Hematopoietic multipotent progenitor cell treated with erythropoietin and hydrocortisone succinate and interleukin-3 and kit ligand, for 17 days (in vitro differentiated cells): ENCODE measurements at regions not wholly inside any gene's neighbourhood (a gene's known extent, or its start where the extent isn't known, plus 50 kb on each side); places are given as distances from the start of the nearest gene placed in this dataset.
"Not testable (repeated sequence)": the region's sequence is repeated elsewhere in the genome, so short reads cannot be mapped to it uniquely, and the experiment has no call there.

Source experiments
- DNase-seq: peaks from one replicate; pipeline ENCODE4 v3.0.0-alpha.2; 2015; ENCODE audit warnings: low spot score

- DNase-seq: no peak
These were observed 94.9 kb upstream of the MTHFD1L start for GRCh38 chr6:150770637-150771036.

DNA sequence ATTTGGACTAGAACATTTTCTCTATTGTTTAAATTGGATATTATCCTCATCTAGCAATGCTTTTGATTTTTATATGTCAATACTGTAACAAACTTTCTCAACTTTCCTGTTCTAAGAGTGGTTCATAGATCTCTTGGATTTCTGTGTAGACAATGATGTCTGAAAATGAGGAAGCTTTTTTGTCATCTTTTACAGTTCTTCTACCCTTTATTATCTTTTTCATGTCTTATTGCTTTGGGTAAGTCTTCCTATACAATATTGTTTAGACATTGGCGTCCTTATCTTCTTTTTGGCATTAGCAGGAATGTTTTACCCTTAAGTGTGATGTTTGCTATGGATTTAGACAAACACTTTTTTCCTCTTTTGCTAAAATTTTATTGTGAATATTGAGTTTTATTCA is 91.5 kb upstream of the MTHFD1L start:
- no peak for DNase-seq

DNA sequence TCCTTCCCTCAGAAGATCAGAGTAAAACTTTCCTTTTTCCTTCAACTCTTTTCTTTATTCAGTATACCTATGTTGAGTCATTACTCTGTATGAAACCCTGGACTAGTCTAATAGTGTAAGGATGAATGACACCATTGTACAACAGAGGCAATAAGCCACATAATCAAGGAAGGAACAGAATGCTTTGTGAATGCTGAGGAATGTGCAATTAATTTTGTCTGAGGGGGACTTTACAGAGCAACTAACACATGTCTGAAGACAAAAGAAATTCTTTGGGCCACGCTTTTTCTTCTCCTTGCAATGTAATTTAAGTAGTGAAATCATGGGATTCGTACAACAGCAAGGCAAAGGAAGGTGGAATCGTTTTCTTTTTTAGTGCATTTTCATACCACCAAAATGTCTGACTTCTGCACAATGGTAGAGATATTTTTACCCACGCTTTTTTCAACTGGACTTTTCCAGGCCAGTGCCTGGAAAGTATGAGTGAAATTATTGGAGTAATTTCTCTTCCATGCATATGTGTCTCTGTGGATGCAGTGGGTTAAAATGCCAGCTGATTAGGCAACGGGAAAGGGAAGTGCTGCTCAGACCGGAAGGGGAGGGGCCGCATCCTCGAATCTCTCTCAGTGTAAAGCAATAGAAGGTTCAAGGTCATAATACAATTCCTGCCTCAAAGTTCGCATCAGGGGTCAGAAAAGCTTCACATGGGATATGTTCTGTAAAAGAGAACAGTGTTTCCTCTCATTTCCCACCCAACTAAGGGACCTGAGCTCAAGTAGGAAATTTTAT is 89.9 kb upstream of the MTHFD1L start:
- DNase-seq: no peak

DNA sequence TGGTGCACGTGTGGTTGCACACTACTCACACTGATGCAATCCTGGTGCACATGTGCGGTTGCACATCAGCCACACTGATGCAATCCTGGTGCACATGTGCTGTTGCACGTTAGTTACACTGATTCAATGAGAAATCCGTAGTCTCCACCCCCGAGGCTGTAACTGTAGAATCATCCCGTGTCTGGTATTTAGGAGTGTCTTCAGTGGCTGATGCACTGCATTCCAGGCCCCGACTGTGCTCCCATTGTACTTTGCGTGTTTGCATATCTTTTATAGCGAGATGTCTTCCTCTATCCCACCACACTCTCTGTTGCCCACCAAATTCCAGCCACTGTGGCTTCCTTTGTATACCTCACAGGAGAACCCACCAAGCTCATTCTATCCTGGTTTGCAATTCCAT is 87.8 kb upstream of the MTHFD1L start:
- DNase-seq: no peak

DNA sequence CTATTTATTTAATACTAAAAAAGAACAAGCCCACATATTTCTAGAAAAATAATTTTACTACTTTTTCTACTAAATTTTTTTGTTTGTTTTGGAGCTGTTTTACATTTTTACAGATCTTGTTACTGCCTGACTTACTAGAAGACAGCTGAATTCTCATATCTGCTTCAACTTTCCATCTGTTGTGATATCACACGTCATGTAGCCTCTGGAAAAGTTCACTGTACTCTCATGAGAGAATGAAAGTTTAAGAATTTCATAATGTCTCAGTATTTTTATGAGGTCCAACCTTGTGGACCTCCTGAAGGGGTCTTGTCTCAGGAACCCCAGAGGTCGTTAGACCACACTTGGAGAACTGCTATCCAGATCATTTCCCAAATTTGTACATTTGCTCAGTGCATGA is 81.7 kb upstream of the MTHFD1L start:
- DNase-seq: no peak

DNA sequence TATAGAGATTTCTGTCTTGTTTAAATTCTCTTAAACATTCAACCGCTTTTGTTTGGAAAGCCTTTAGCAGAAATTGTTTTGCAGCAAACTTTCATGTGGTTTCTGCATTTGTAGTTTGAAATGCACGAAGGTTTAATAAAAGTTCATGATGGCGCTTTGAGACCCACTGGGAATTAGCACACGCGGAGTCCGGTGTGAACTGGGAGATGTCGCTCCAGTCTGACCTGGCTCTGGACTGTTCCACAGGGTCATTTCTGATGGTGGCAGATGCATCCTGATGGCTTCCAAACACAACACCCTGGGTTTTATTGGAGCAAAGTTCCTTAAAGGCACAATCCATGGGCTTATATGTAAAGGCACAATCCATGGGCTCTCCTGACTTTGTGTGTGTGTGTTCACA is 78.1 kb upstream of the MTHFD1L start:
- DNase-seq: no peak

GRCh38 chr6:150788089-150788488 is 77.4 kb upstream of the MTHFD1L start:
- DNase-seq: no peak

- DNase-seq: not testable (repeated sequence)
These were observed 75.6 kb upstream of the MTHFD1L start for GRCh38 chr6:150789906-150790305.

DNA sequence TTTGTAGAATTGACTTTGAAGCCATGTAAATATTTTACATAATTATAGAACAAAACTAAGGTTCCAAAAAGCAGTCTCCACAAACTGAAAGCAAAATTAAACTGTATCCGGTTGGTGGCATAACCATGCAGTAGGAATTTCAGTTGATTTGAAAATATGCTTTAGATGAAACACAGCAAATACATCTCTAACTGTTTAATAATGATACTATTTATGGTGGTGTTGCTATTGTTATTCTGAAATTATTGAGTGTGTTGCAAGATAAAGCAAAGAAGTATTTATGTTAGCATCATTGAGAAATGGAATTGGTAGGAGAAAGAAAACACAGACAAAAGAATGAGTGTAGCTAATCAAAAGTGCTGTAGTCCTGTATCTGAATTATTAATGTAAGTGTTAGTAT is 73.8 kb upstream of the MTHFD1L start:
- no peak for DNase-seq

- DNase-seq: no peak
These were observed 67.6 kb upstream of the MTHFD1L start for GRCh38 chr6:150797949-150798348.

DNA sequence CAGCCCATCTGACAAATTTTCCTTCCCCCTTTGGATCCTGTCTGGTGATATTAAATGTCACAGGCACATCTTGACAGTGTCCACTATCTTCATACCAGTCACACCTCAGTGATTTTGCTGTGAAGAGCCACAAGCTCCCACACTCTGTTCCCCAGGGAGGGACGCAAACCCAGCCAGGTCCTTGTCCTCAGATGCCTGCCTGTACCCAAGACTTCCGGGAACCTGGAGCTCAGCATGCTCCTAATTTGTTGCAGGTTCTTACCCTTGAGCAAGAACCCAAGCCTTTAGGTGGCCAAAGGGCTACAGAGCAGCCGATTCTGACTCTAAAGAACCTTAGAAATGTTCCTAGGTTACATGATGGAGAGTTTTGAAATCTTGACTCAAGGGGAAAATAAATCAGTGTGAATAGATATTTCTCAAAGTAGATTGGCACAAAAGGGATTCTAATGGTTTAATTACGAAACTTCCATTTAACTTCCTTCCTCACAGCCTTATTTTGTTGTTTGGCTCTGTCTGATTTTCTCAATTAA is 66.2 kb upstream of the MTHFD1L start:
- DNase-seq: no peak

- no peak for DNase-seq
These were observed 64.7 kb upstream of the MTHFD1L start for GRCh38 chr6:150800674-150801314.

DNA sequence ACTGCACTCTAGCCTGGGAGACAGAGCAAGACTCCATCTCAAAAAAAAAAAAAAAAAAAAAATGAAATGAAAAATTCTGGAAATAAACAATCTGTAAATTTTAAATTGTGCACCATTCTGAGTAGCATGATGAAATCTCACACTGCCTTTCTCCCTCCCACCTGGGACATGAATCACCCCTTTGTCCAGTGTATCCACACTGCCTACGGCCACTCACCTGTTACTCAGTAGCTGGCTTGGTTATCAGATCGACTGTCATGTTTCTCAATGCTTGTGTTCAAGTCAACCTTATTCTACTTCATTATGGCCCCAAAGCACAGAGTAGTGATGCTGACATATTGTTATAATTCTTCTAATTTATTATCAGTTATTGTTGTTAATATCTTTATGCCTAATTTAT is 58.7 kb upstream of the MTHFD1L start:
- DNase-seq: no peak

DNA sequence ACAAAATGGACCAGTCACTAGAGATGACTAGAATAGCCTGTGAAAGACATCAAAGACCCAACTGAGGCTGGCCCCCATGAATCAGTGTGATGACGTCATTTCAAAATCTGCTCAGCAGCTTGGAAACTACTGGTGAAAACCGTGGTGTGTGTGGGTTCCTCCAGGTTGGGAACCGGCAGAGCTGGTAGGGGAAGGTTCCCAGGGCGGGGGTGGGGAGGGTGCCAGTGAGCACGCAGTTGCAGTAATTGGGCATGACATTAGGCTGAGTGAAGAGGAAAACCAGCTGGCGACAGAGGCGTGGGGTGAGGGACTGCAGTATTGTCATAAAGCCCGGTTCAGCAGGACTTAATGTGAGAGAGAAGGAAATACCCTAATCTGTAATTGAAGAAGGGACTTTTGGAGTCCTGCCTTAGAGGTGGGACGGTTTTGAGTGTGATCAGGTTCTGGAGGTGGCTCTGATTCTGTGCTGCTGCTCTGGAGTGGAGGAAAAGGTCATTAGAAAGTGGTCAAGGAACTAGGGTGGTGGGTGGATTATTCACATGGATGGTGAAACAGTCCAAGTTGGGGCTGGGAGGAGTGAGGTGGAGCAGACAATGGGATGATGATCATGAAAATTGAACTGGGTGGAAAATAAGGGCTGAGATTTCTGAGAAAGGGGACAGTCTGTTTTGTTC is 52.0 kb upstream of the MTHFD1L start:
- no peak for DNase-seq

DNA sequence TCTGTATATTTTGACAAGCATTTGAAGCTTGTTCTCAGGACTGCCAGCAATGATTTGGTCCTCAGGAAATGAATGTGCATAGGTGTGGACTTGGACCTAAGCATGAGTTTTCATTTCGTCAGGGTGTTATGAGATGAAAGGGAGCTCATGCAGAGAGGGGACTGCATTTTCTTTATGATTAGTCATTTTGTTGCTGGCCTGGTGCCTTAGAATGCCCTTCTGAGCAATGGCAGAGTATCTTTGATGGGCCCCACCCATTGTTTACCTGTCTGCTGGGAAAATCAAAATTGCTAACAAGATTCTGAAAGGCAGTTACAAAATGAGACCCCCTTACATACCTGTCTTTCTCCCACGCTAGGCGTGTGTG is 51.5 kb upstream of the MTHFD1L start:
- no peak for DNase-seq
